ENCODE measurements at regions not wholly inside any gene's neighbourhood (a gene's known extent, or its start where the extent isn't known, plus 50 kb on each side); places are given as distances from the start of the nearest gene placed in this dataset.

DNA sequence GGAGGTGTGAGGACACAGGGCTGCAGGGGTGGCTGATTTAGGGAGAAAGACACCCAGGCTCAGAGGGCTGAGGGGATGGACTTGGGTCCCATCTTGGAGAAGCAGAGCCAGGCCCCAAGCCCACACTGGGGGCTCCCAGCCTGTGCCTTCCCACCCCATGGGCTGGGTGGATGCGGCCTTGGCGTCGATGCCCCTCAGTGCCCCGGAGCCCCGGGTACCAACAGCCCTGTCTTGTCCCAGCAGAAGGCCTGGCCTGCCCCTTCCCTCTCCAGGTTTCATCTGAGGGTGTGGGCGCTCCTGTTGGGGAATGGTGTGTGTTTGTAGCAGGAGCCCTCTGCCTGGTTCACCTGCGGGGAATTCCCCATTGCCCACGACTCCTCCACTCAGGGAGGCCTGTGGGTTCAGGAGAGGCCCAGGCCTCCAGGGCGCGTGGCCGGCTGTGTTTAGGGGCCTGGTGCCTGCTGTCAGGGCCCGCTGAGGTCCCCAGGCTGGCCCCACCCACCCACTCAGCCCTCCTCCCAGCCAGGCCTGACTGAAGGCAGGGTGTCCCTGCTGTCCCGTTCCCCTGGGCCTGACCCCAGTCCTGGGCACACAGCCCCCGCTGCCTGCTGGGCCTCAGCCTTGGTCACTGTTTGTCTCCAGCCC is 51.1 kb upstream of the BEGAIN start:
- Histone ChIP-seq H3K36me3 (ENCODE audit: control insufficient read depth in 2 of 2, extremely low read depth in 1 of 2, insufficient read depth in 2 of 2, low read length in 2 of 2) (no peaks in the 10 kb centered on the region), H3K4me1 (ENCODE audit: control insufficient read depth, extremely low read depth, insufficient read depth, low read length) (no peaks in the 10 kb centered on the region), H3K9ac (replicated peaks; ENCODE audit: extremely low read depth, insufficient read depth, low read length) (no peak overlapping the region), H2AFZ (ENCODE audit: low read depth, low read length) (no peak overlapping the region), H4K20me1 (replicated peaks; ENCODE audit: control insufficient read depth, extremely low read depth, insufficient read depth, low read length) (no peaks in the 10 kb centered on the region), H3K27me3 (ENCODE audit: control insufficient read depth in 2 of 2, insufficient read depth in 2 of 2, low read length in 2 of 2) (no peaks in the 10 kb centered on the region), H3K9me3 (replicated peaks; ENCODE audit: control insufficient read depth, insufficient read depth, low read length) (no peaks in the 10 kb centered on the region), H3K4me2 (ENCODE audit: insufficient read depth, low read length) (no peak overlapping the region), H3K79me2 (ENCODE audit: control insufficient read depth, insufficient read depth, low read length) (no peaks in the 10 kb centered on the region), H3K4me3 (replicated peaks in 1 of 3; ENCODE audit: insufficient read depth in 1 of 3, low read depth in 1 of 3, low read length in 3 of 3) (no peak overlapping the region), H3K9me1 (replicated peaks; ENCODE audit: control insufficient read depth, extremely low read depth, insufficient read depth, low read length) (no peaks in the 10 kb centered on the region), H3K27ac (ENCODE audit: insufficient read depth, low read depth, low read length) (no peak overlapping the region)
- dilution Hi-C loops (cut with MboI; ENCODE audit: extremely low pct_ligation_motif_present, low sequenced_read_pairs), result no loop called here
- no peak for DNase-seq (ENCODE audit: low read depth, low spot score)
- TF ChIP-seq POLR2AphosphoS5 (IDR thresholded peaks at IDR 0.05; ENCODE audit: insufficient read depth, low read depth, low read length) (no peak), JUN (IDR thresholded peaks at IDR 0.05; ENCODE audit: borderline replicate concordance, insufficient read depth, insufficient read length, low read depth) (no peak), FOS (IDR thresholded peaks at IDR 0.05; ENCODE audit: borderline replicate concordance, insufficient read depth, low read length) (no peak), GATA2 (IDR thresholded peaks at IDR 0.05; ENCODE audit: insufficient read depth, insufficient read length, low read depth, low read length) (no peak), MYC (IDR thresholded peaks at IDR 0.05; ENCODE audit: low read depth, low read length) (no peak)
- TF ChIP-seq, protein P1, sequence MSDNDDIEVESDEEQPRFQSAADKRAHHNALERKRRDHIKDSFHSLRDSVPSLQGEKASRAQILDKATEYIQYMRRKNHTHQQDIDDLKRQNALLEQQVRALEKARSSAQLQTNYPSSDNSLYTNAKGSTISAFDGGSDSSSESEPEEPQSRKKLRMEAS (IDR thresholded peaks at IDR 0.05; ENCODE audit: insufficient read depth, insufficient read length), result no peak
- ChIA-PET CTCF (interaction anchor here (1.2 to 3.2 kb wide), 4 partner anchors 8 to 254 kb away, joined by 5 to 21 read pairs (median 7); no protein-coding TSS in a partner anchor), POLR2A (no interaction called here)
- intact Hi-C loops (cut with micrococcal nuclease), result no loop called here
- no TSS peak for BruUV-seq (replicated peaks)
- no peak for FAIRE-seq

DNA sequence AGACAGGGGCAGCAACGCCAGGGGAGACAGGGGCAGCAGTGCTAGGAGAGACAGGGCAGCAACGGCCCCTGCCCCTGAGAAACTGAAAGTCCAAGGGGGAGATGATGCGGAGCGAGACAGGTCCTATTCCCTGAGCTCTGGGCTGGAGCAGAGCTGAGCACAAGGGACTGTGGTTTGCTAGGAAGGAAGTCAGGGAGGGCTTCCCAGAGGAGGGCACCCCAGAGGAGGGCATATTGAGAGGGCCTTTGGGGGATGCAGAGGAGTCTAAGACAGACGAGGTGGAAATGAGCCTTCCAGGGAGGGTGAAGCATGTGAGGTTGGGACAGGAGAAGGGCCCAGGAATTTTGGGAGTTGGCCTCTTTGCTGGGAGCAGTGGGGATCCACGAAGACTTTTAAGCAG is 52.1 kb upstream of the BEGAIN start:
- CTCF ChIA-PET, result interaction anchor here (0.9 kb wide), 1 partner anchor 254 kb away, joined by 3 read pairs; no protein-coding TSS in a partner anchor
- H3K27ac ChIP-seq (ENCODE audit: insufficient read depth, low read depth, low read length), result no peak overlapping the region
- no peaks in the 10 kb centered on the region for H3K4me1 ChIP-seq (ENCODE audit: control insufficient read depth, extremely low read depth, insufficient read depth, low read length)
- dilution Hi-C loops (cut with MboI; ENCODE audit: extremely low pct_ligation_motif_present, low sequenced_read_pairs) (no loop called here), intact Hi-C loops (cut with micrococcal nuclease) (no loop called here)
- H3K9me3 ChIP-seq (replicated peaks; ENCODE audit: control insufficient read depth, insufficient read depth, low read length), result no peaks in the 10 kb centered on the region
- H2AFZ ChIP-seq (ENCODE audit: low read depth, low read length), result no peak overlapping the region
- no peak for FAIRE-seq
- no TSS peak for BruUV-seq (replicated peaks)
- DNase-seq (ENCODE audit: low read depth, low spot score), result no peak
- H3K9me1 ChIP-seq (replicated peaks; ENCODE audit: control insufficient read depth, extremely low read depth, insufficient read depth, low read length), result no peaks in the 10 kb centered on the region
- POLR2A ChIA-PET, result no interaction called here
- H3K27me3 ChIP-seq (ENCODE audit: control insufficient read depth in 2 of 2, insufficient read depth in 2 of 2, low read length in 2 of 2), result no peaks in the 10 kb centered on the region
- no peaks in the 10 kb centered on the region for H3K79me2 ChIP-seq (ENCODE audit: control insufficient read depth, insufficient read depth, low read length)
- no peak overlapping the region for H3K9ac ChIP-seq (replicated peaks; ENCODE audit: extremely low read depth, insufficient read depth, low read length)
- no peaks in the 10 kb centered on the region for H4K20me1 ChIP-seq (replicated peaks; ENCODE audit: control insufficient read depth, extremely low read depth, insufficient read depth, low read length)
- H3K36me3 ChIP-seq (ENCODE audit: control insufficient read depth in 2 of 2, extremely low read depth in 1 of 2, insufficient read depth in 2 of 2, low read length in 2 of 2), result no peaks in the 10 kb centered on the region
- no peak overlapping the region for H3K4me3 ChIP-seq (replicated peaks in 1 of 3; ENCODE audit: insufficient read depth in 1 of 3, low read depth in 1 of 3, low read length in 3 of 3)
- no peak overlapping the region for H3K4me2 ChIP-seq (ENCODE audit: insufficient read depth, low read length)
- TF ChIP-seq, protein P1 (IDR thresholded peaks at IDR 0.05; ENCODE audit: insufficient read depth, insufficient read length), result no peak
- TF ChIP-seq JUN (IDR thresholded peaks at IDR 0.05; ENCODE audit: borderline replicate concordance, insufficient read depth, insufficient read length, low read depth) (no peak), GATA2 (IDR thresholded peaks at IDR 0.05; ENCODE audit: insufficient read depth, insufficient read length, low read depth, low read length) (no peak), FOS (IDR thresholded peaks at IDR 0.05; ENCODE audit: borderline replicate concordance, insufficient read depth, low read length) (no peak), EZH2 (IDR thresholded peaks at IDR 0.05; ENCODE audit: borderline replicate concordance, low read depth, low read length, severe bottlenecking) (no peak), POLR2AphosphoS5 (IDR thresholded peaks at IDR 0.05; ENCODE audit: insufficient read depth, low read depth, low read length) (no peak)
